ENCODE measurements at regions not wholly inside any gene's neighbourhood (a gene's known extent, or its start where the extent isn't known, plus 50 kb on each side); places are given as distances from the start of the nearest gene placed in this dataset.

GRCh38 chr15:85847031-85847430 is 52.3 kb upstream of the KLHL25 start:
- DNase-seq: no peak

- DNase-seq: peak; percentile 38
Measured at GRCh38 chr15:85849946-85850345, 55.2 kb upstream of the KLHL25 start.

DNA sequence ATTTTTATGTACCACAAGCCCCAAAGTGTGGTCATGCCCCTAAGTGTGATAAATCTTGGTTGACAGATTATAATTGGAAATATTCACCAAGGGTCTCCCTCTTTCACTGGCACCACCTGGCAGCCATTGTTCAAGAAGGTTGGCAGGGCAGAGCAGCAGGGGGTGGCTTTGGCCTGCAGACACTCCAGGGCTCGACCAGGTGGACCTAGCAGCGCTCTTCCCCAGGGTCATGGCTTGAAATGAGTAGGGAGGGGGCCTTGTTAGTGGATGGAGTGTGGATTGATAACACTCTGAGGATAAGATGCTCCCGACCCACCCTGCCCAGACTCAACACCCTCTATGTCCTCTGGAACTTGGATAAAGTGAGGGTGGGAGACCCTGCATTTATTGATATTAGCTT is 58.2 kb upstream of the KLHL25 start:
- no peak for DNase-seq

GRCh38 chr15:85854345-85855097 is 59.8 kb upstream of the KLHL25 start:
- peak; percentile 65 for DNase-seq

DNA sequence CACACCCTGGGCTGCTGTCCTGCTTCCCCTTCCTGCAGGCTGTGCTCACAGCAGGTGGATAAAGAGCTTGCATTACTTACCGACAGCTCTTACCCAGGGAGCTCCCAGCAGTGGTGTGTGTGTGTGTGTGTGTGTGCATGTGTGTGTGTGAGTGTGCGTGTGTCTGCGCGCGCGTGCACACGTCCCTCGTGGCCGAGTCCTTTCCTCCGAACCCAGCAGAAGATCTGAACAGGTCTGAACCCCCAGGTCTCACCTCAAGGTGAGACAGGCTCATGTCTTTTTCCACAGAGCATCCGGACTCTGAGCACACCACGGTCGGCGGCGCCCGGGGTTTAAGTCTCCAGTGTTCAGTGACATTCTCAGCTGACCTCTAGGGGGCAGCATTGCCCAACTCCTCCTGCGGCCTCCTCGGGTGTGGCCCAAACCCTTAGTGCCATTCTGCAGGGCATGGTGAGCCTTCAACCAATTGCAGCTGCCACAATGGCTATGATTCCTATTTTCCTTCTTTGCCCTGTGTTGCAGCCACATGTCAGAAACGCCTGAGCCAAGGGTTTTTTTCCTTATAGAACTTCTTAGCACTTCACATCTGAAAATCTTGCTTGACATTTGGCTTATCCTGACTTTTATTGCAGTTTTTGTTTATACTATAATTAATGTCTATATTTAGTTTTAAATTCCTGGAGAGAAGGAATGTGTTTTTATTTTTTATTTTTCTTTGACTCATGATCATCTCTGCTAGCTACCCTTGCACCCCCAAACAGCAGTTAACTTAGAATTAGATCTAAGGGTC is 64.1 kb upstream of the KLHL25 start:
- DNase-seq: peak; percentile 88

DNA sequence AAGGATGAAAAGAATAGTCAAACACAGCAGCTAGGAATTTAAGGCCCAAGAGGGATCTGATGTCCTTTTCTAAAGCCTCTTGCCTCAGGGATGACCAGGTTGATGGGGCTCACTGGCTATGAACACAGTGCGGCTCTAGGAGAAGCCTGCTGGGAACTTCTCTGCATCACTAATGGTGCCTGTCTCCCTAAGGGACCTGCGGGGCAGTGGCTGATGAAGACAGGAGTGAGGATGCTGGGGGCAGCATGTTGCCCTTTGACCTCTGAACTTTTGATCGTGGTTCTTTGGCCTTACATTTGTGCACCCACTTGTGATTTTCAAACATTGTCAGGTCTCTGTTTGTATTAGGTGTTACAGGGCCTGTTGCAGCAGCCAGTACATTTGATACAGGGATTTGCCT is 64.9 kb upstream of the KLHL25 start:
- DNase-seq: no peak

DNA sequence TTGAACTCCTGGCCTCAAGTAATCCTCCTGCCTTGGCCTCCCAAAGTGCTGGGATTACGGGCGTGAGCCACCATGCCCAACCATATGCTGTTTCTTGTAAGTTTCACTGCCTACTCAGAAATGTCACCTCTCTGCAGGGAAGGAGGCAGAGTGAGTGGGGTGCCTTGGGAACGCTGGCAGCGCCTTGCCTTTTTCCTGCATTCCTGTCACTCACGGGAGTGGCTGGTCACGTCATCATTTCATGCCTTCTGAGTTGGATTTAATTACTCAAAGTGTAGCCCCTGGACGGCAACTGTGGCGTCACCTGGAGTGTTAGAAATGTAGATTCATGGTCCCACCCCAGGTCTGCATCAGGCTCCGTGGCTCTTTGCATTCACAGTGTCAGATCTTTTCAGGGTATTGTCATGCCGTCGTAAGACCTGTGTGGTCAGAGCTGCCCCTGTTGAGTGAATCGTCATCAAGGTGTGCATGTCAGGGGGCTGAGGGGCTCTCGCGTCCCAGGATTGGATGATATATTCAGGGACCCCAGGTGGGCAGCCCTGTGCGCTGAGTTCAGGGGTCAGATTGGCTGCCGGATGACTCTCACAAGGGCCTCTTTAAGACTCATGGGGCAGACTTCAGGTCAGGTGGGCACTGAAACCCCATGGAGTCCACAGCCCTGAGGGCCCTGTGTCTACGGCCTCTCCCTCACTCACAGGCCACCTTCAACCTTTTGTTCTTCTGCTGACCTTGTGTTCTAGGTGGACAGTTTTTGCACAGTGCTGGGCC is 65.9 kb upstream of the KLHL25 start:
- DNase-seq: no peak

- DNase-seq: no peak
Measured at GRCh38 chr15:85865070-85865684, 70.5 kb upstream of the KLHL25 start.

GRCh38 chr15:85867250-85867649 is 72.5 kb upstream of the KLHL25 start:
- no peak for DNase-seq

GRCh38 chr15:85869124-85869523 is 74.4 kb upstream of the KLHL25 start:
- DNase-seq: no peak

GRCh38 chr15:85870216-85871014 is 75.7 kb upstream of the KLHL25 start:
- no peak for DNase-seq

GRCh38 chr15:85871545-85871944 is 76.8 kb upstream of the KLHL25 start:
- no peak for DNase-seq

GRCh38 chr15:85872125-85872524 is 77.4 kb upstream of the KLHL25 start:
- DNase-seq: no peak

DNA sequence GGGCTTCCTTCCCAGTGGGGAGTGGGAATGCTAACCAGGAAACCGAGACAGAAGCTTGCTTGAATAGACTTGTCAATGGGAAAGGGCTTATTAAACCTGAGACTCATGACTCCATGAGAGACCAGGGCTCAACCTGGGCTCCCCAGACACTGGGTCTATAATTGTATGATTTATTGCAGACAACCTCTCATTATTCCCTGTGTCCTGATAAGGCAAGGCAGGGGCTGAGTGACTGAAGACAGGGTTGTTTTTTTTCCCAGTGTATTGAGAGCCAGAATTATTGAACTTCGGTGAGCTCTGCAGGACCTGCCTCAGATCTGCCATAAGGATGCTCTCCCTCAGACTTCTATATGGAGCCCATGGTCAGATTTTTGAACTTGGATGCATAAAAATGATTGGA is 79.5 kb upstream of the KLHL25 start:
- no peak for DNase-seq

DNA sequence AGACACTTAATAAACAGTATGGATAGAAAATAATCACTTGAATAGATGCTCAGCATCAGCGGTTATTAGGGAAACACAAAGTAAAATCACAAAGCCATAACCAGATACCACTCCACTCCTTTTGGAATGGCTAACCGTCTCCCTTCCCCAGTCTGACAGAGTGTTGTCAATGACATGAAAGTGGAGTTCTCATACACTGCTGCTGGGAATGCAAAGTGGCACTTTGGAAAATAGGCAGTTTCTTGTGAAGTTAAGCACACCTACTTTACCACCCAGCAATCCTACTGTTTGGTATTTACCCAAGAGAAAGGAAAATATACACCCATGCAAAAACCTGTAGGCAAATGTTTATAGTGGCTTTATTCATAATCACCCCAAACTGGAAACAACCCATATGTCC is 81.0 kb upstream of the KLHL25 start:
- DNase-seq: no peak

DNA sequence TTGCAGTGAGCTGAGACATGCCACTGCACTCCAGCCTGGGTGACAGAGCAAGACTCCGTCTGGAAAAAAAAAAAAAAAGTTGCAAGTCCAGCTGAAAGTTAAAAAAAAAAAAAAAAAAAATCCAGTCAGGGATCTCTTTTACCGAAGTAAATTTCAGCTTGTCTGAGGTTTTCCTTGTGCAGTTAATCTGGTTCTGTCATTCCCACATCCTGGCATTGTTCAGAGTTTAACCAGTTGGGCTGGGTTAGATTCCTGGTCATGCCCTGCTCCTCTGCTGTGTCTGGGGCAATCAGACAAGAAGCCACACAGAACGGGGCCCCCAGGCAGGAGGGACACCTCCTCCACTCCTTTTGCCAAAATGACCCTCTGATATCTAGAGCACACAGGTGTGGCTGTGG is 84.1 kb upstream of the KLHL25 start:
- DNase-seq: no peak

DNA sequence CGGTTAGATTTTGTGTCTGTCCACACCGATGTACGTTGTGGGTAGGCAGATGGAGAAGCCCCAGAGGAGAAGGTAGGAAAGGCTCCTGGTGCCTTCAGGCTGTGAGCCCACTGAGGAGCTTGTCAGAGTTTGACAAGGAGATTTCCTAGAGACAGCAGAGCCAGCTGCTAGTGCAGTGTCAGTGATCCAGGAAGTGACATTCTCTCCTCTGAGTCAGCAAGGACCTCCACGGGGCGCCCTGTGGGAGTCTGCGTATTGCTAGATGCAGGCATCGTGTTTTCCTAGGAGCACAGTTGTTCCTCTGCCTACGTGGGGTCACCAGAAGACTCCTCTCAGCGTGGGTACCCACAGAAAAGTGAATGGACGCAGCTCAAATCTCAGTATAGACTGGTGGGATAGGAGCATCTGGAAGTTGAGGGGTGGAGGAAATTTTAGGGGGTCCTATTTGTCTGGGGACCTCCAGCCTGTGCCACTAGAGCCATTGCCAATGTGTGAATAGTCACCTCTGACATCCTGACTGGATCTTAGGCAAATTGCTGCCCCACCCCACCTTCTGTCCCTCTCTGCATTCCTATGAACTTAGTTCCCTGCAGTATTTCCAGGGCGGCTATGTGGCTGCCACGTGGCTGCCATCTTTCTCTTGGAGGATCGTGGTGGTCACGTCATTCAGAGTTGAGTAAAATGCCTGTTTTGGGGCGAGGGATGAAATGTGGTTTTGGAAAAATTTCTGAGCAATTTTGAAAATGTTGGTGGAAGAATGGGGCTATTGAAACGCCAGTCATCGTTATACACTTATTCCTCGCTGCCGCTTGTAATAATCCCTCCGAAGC is 84.8 kb upstream of the KLHL25 start:
- DNase-seq: no peak

- DNase-seq: no peak
Measured at GRCh38 chr15:85880501-85881190, 85.9 kb upstream of the KLHL25 start.

GRCh38 chr15:85886309-85886811 is 91.6 kb upstream of the KLHL25 start:
- DNase-seq: no peak

GRCh38 chr15:85889956-85890619 is 95.4 kb upstream of the KLHL25 start:
- DNase-seq: no peak
